ENCODE measurements at regions not wholly inside any gene's neighbourhood (a gene's known extent, or its start where the extent isn't known, plus 50 kb on each side); places are given as distances from the start of the nearest gene placed in this dataset.

GRCh38 chr3:74328435-74328834, 286.0 kb downstream of the CNTN3 start:
- Mint-ChIP-seq H3K9me3 (ENCODE audit: unreplicated experiment) (no peaks in the 10 kb centered on the region), H3K4me3 (ENCODE audit: unreplicated experiment) (no peak overlapping the region), H3K27ac (ENCODE audit: unreplicated experiment) (no peak overlapping the region), H3K4me1 (ENCODE audit: unreplicated experiment) (no peaks in the 10 kb centered on the region), H3K27me3 (ENCODE audit: unreplicated experiment) (no peaks in the 10 kb centered on the region), H3K36me3 (ENCODE audit: unreplicated experiment) (no peaks in the 10 kb centered on the region)
- DNase-seq (ENCODE audit: extremely low spot score, unreplicated experiment) = no peak
- TF ChIP-seq CTCF (IDR thresholded peaks at IDR 0.05) = no peak

GRCh38 chr3:74315291-74315690, 299.2 kb downstream of the CNTN3 start:
- H3K4me3 Mint-ChIP-seq (ENCODE audit: unreplicated experiment) = no peak overlapping the region
- H3K27me3 Mint-ChIP-seq (ENCODE audit: unreplicated experiment) = no peaks in the 10 kb centered on the region
- H3K4me1 Mint-ChIP-seq (ENCODE audit: unreplicated experiment) = no peaks in the 10 kb centered on the region
- DNase-seq (ENCODE audit: extremely low spot score, unreplicated experiment) = no peak
- no peak overlapping the region for H3K27ac Mint-ChIP-seq (ENCODE audit: unreplicated experiment)
- TF ChIP-seq CTCF (IDR thresholded peaks at IDR 0.05) = no peak
- no peaks in the 10 kb centered on the region for H3K36me3 Mint-ChIP-seq (ENCODE audit: unreplicated experiment)
- H3K9me3 Mint-ChIP-seq (ENCODE audit: unreplicated experiment) = peaks cover 27% of the 10 kb centered on the region

- Mint-ChIP-seq H3K36me3 (ENCODE audit: unreplicated experiment) (no peaks in the 10 kb centered on the region), H3K27me3 (ENCODE audit: unreplicated experiment) (no peaks in the 10 kb centered on the region), H3K4me3 (ENCODE audit: unreplicated experiment) (no peak overlapping the region), H3K4me1 (ENCODE audit: unreplicated experiment) (no peaks in the 10 kb centered on the region), H3K9me3 (ENCODE audit: unreplicated experiment) (peaks cover 27% of the 10 kb centered on the region), H3K27ac (ENCODE audit: unreplicated experiment) (no peak overlapping the region)
- TF ChIP-seq CTCF (IDR thresholded peaks at IDR 0.05) = no peak
- DNase-seq (ENCODE audit: extremely low spot score, unreplicated experiment) = no peak
Measured at GRCh38 chr3:74314696-74315095, 299.8 kb downstream of the CNTN3 start.

GRCh38 chr3:74309716-74310115, 304.7 kb downstream of the CNTN3 start:
- H3K27me3 Mint-ChIP-seq (ENCODE audit: unreplicated experiment) = no peaks in the 10 kb centered on the region
- no peak overlapping the region for H3K4me3 Mint-ChIP-seq (ENCODE audit: unreplicated experiment)
- no peak for TF ChIP-seq CTCF (IDR thresholded peaks at IDR 0.05)
- H3K36me3 Mint-ChIP-seq (ENCODE audit: unreplicated experiment) = no peaks in the 10 kb centered on the region
- H3K27ac Mint-ChIP-seq (ENCODE audit: unreplicated experiment) = no peak overlapping the region
- no peak for DNase-seq (ENCODE audit: extremely low spot score, unreplicated experiment)
- H3K9me3 Mint-ChIP-seq (ENCODE audit: unreplicated experiment) = peaks cover 14% of the 10 kb centered on the region
- no peaks in the 10 kb centered on the region for H3K4me1 Mint-ChIP-seq (ENCODE audit: unreplicated experiment)

GRCh38 chr3:74304424-74304823, 310.0 kb downstream of the CNTN3 start:
- Mint-ChIP-seq H3K27me3 (ENCODE audit: unreplicated experiment) (no peaks in the 10 kb centered on the region), H3K36me3 (ENCODE audit: unreplicated experiment) (no peaks in the 10 kb centered on the region), H3K27ac (ENCODE audit: unreplicated experiment) (no peak overlapping the region), H3K4me1 (ENCODE audit: unreplicated experiment) (no peaks in the 10 kb centered on the region), H3K4me3 (ENCODE audit: unreplicated experiment) (no peak overlapping the region), H3K9me3 (ENCODE audit: unreplicated experiment) (no peaks in the 10 kb centered on the region)
- no peak for DNase-seq (ENCODE audit: extremely low spot score, unreplicated experiment)
- no peak for TF ChIP-seq CTCF (IDR thresholded peaks at IDR 0.05)

Data from osteocyte (in vitro differentiated cells).